ENCODE measurements at regions not wholly inside any gene's neighbourhood (a gene's known extent, or its start where the extent isn't known, plus 50 kb on each side); places are given as distances from the start of the nearest gene placed in this dataset.

DNA sequence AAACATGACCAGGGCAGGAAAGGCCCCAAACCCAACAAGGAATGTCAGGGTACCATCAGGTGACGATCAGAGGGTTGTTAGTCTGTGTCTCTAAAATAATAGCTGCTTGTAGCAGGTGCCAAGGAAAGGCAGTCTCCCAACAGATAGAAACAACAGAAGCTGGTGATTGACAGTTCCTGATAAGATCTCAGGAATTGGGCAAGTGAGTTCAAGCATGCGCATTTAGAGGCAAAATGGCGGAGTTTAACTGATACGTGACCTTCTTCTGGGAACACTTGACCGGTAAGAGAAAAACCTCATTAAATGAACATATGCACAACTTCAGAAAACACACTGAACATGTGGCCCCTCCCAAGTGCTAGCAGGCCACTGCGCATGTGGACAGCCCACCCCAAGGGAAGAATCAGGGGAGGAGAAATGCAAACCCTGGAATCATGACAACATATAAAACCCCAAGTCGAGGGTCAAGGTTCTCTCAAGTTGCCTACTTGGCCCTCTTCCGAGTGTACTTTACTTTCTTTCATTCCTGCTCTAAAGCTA lies 664.9 kb downstream of the KCNJ3 start:
- DNase-seq (no peak), ATAC-seq (no peak)
- WGBS, 4 donors, result 86 to 88% (median 87%) methylated on average over 8 of the region's 8 CpGs
- no peak for TF ChIP-seq POLR2A (IDR thresholded peaks at IDR 0.05)
- TF ChIP-seq, protein P1, sequence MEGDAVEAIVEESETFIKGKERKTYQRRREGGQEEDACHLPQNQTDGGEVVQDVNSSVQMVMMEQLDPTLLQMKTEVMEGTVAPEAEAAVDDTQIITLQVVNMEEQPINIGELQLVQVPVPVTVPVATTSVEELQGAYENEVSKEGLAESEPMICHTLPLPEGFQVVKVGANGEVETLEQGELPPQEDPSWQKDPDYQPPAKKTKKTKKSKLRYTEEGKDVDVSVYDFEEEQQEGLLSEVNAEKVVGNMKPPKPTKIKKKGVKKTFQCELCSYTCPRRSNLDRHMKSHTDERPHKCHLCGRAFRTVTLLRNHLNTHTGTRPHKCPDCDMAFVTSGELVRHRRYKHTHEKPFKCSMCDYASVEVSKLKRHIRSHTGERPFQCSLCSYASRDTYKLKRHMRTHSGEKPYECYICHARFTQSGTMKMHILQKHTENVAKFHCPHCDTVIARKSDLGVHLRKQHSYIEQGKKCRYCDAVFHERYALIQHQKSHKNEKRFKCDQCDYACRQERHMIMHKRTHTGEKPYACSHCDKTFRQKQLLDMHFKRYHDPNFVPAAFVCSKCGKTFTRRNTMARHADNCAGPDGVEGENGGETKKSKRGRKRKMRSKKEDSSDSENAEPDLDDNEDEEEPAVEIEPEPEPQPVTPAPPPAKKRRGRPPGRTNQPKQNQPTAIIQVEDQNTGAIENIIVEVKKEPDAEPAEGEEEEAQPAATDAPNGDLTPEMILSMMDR (IDR thresholded peaks at IDR 0.05), result no peak
- intact Hi-C loops (cut with DNase I), result loop anchor here in 1 of 10 donors (10.0 kb wide), 1 partner anchor 1831 kb away; no protein-coding TSS in a partner anchor
- H3K4me3 ChIP-seq, result no peak overlapping the region
- no peaks in the 10 kb centered on the region for H3K4me1 ChIP-seq
- H3K9me3 ChIP-seq, result peaks cover 0 to 13% (median 0%) of the 10 kb centered on the region in 12 donors
- peaks cover 0 to 4% (median 0%) of the 10 kb centered on the region in 9 donors for H3K27me3 ChIP-seq
- no peaks in the 10 kb centered on the region for H3K36me3 ChIP-seq
- no peak overlapping the region for H3K27ac ChIP-seq

GRCh38 chr2:155357172-155357571 lies 658.7 kb downstream of the KCNJ3 start:
- H3K27me3 ChIP-seq, result no peaks in the 10 kb centered on the region
- DNase-seq (no peak), ATAC-seq (no peak)
- intact Hi-C loops (cut with DNase I), result no loop called here
- TF ChIP-seq, protein P1 (IDR thresholded peaks at IDR 0.05), result no peak
- TF ChIP-seq POLR2A (IDR thresholded peaks at IDR 0.05), result no peak
- WGBS, 4 donors, result 59 to 64% (median 63%) methylated on average over 1 of the region's 1 CpG; no CpG with 5 or more reads in 1 of the 4 donors
- peaks cover 0 to 32% (median 6%) of the 10 kb centered on the region in 12 donors for H3K9me3 ChIP-seq
- no peaks in the 10 kb centered on the region for H3K4me1 ChIP-seq
- H3K27ac ChIP-seq, result no peak overlapping the region
- no peak overlapping the region for H3K4me3 ChIP-seq
- H3K36me3 ChIP-seq, result no peaks in the 10 kb centered on the region

GRCh38 chr2:155356250-155356649 lies 657.8 kb downstream of the KCNJ3 start:
- no peak for ATAC-seq
- TF ChIP-seq POLR2A (IDR thresholded peaks at IDR 0.05), result no peak
- TF ChIP-seq, protein P1 (IDR thresholded peaks at IDR 0.05), result no peak
- Histone ChIP-seq H3K36me3 (no peaks in the 10 kb centered on the region), H3K9me3 (peaks cover 0 to 32% (median 6%) of the 10 kb centered on the region in 12 donors), H3K27ac (no peak overlapping the region), H3K4me3 (no peak overlapping the region), H3K4me1 (no peaks in the 10 kb centered on the region), H3K27me3 (no peaks in the 10 kb centered on the region)
- 73 to 100% (median 88%) methylated on average over 1 of the region's 1 CpG for WGBS, 4 donors
- no peak for DNase-seq
- intact Hi-C loops (cut with DNase I), result no loop called here

DNA sequence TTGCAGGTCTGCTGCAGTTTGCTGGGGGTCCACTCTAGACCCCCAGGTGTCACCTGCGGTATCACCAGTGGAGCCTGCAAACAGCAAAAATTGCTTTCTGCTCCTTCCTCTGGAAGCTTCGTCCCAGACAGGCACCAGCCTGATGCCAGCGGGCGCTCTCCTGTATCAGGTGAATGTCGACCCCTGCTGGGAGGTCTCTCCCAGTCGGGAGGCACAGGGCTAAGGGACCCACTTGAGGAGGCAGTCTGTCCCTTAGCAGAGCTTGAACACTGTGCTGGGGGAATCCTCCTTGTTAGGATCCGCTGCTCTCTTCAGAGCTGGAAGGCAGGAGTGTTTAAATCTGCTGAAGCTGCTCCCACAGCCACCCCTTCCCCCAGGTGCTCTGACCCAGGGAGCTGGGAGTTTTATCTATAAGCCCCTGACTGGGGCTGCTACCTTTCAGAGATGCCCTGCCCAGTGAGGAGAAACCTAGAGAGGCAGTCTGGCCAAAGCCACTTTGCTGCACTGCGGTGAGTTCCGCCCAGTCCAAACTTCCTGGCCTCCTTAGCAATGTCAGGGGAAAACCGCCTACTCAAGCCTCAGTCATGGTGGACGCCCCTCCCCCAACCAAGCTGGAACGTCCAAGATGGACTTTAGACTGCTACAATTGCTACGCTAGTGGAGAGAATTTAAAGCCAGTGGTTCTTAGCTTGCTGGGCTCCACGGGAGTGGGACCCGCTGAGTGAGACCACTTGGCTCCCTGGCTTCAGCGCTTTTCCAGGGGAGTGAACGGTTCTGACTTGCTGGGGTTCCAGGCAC lies 652.5 kb downstream of the KCNJ3 start:
- H3K9me3 ChIP-seq, result peaks cover 0 to 12% (median 0%) of the 10 kb centered on the region in 12 donors
- intact Hi-C loops (cut with DNase I), result no loop called here
- no peaks in the 10 kb centered on the region for H3K27me3 ChIP-seq
- no peak overlapping the region for H3K4me3 ChIP-seq
- DNase-seq (no peak), ATAC-seq (no peak)
- TF ChIP-seq, protein P1 (IDR thresholded peaks at IDR 0.05), result no peak
- no peak for TF ChIP-seq POLR2A (IDR thresholded peaks at IDR 0.05)
- 81 to 84% (median 83%) methylated on average over 17 of the region's 17 CpGs for WGBS, 4 donors
- H3K27ac ChIP-seq, result no peak overlapping the region
- H3K36me3 ChIP-seq, result no peaks in the 10 kb centered on the region
- H3K4me1 ChIP-seq, result no peaks in the 10 kb centered on the region

Measured in heart left ventricle (tissue), 16 donors.